Stimulated activated CD4-positive, alpha-beta T cell treated with anti-CD3 and anti-CD28 coated beads, Interleukin-2, amount 100 ng/mL, for 48 hours (primary cell): ENCODE measurements at regions not wholly inside any gene's neighbourhood (a gene's known extent, or its start where the extent isn't known, plus 50 kb on each side); places are given as distances from the start of the nearest gene placed in this dataset.

Source experiments
- DNase-seq, 2 donors: peaks; one replicate each; pipeline ENCODE4 v3.0.0-alpha.2; 2020

GRCh38 chr18:47593744-47594472 is 336.6 kb downstream of the SMAD2 start:
- DNase-seq, result no peak

- no peak for DNase-seq
Measured at GRCh38 chr18:47591429-47591828, 339.0 kb downstream of the SMAD2 start.

DNA sequence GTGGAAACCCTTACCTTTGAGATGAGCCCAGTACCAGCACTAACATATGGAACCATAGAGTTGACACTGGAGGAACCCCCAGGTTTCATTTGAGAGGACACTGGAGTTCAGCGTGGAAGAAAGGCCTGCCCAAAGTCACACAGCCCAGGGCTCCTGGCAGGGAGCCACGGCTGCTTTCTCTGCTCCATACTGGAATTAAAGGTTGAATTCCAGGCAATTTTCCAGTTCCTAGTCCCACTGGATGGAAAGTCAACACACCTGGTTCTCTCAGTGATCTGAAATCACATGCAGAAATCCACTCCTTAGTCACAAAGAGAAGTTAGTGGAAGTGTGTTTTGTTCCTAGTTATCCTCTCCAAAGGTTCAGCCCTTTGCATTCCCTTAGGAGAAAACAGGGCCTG is 336.1 kb upstream of the SKOR2 start:
- DNase-seq, result no peak

DNA sequence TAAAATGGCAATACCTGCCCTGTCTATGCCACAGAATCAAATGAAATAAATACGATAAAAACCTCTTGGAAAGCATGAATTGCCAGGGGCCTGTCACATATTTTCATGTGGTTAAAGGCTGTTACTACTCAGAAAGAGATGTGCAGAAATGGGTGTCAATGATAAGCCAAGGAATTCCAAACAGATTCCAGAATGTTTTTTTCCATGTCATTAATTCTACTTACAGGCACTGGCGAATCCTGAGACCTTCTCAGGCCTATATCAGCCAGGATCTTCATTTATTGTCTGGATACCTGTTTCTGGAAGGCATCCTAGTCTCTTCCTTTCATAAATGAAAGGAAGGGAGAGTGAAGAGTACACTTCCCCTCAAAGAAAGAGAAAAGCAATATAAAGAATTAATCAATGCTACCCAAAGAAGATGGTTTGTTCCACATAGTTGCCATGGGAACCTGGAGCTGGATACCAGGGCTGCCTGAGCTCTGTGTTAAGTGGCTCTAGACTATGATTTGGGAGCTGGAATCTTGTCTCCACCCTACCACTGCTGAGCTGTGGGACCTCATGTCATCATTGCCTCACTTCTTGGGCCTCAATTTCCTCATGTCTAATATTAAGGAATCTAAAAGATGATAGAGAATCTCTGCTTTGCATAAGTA is 335.1 kb upstream of the SKOR2 start:
- DNase-seq, result no peak

GRCh38 chr18:47585914-47586313 is 334.5 kb upstream of the SKOR2 start:
- DNase-seq, result no peak

GRCh38 chr18:47585136-47585535 is 333.7 kb upstream of the SKOR2 start:
- no peak for DNase-seq

DNA sequence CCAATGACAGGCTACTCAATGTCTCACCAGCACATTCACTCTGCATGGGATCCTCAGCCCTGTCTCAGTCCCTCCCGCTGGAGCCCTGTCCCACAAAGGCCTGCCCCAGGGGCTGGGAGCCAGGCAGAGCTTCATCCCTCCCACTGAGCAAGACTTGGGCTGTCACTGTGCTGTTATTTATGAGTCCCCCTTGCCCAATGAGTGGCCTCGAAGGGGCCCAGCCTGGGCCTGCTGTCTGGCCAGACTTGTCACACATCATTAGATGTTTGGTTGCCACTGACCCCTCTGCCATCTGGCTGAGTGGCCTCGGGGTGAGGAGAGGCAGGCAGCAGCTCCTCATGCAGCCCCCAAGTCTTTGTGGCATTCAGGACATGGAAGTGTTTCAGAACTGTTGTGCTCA is 330.6 kb upstream of the SKOR2 start:
- DNase-seq, result no peak

DNA sequence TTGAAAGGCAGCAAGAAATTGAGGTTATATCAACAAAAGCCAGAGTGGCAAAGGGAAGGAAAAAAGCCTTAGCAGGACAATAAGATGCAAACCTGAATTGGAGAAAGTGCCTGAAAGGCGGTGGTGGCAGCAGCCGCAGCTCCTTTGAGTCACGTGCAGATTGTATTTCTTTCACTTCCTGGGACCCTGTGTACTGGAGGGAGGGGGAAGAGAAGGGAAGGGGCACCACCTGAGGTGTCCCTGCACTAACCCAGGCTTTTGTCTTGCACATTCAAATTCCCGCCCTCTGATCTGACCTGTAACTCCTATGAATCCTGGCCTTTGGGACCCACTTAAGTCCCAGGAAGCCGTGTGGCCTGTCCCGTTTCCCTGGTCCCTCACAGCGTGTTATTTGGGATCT is 326.1 kb upstream of the SKOR2 start:
- DNase-seq, result no peak

DNA sequence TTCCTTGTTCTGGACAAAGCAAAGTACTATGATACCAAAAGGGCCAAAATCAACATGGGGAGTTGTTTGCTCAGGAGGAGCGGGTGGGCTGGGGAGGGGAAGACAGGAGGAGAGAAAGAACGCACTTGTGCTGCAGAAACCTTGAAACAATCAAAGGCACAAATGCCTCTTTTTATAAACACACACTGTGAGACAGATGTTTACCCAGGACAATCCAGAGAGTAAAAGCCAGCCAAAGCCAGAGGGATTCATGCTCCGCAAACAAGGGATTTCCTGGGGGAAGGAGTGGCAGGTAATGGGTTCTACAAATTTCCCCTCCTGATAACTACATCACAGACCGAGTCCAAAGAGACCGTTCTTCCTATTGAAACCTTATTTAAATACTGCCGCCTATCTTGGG is 323.5 kb upstream of the SKOR2 start:
- no peak for DNase-seq

DNA sequence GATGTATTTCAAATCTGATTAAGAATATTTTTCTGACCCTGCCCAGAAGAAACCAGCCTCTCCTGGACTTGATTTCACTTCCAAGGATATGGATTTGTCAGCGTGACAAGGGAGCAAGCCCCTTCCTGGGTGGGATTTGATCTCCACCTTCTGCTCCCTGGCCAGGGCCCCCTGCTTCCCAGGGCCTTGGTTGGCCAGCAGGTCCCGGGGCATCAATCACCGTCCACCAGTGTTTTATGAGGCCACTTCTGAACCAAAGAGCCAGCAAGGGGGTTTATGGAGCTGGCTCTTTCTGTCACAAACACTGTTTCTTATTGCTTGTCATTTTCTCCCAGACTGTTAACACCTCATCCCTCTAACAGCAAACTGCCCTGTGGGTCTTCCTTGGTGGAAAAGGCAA is 320.5 kb upstream of the SKOR2 start:
- DNase-seq, result no peak

DNA sequence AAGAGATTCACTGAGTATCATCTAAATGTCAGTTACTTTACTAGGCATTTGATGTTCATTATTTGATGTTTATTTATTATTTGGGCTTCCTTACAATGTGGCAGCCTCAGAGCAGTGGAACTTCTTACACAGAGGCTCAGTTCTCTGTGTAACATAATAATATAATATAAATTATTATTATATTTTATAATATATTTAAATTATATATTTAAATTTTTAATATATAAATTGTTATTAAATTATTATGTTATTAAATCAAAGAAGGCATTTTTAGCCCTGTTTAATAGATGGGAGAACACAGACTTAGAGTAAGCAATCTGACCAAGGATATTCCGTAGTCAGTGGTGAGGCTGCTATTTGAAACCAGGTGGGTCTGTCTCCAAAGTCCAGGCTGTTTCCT is 315.3 kb upstream of the SKOR2 start:
- DNase-seq, result no peak

- no peak for DNase-seq
Measured at GRCh38 chr18:47560723-47561715, 309.6 kb upstream of the SKOR2 start.

- no peak for DNase-seq
Measured at GRCh38 chr18:47558110-47558750, 306.8 kb upstream of the SKOR2 start.

DNA sequence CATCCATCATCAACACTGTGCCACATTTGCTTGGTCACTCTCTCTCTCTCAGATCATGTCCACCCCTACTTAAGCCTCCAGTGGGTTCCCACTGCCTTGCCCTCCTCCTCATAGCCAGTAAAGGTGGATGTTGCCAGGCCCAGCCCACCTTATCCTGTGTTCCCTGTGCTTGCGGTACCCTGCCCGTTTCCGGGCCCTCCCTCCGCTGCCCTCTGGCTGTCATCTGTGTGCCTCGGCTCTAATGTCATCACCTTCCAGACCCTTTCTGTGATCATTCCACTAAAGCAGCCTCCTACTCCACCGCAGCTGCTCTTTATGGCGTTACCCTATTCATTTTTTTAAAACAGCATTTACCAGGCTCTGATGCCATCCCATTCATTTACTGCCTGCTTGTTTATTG is 305.7 kb upstream of the SKOR2 start:
- DNase-seq, result no peak

DNA sequence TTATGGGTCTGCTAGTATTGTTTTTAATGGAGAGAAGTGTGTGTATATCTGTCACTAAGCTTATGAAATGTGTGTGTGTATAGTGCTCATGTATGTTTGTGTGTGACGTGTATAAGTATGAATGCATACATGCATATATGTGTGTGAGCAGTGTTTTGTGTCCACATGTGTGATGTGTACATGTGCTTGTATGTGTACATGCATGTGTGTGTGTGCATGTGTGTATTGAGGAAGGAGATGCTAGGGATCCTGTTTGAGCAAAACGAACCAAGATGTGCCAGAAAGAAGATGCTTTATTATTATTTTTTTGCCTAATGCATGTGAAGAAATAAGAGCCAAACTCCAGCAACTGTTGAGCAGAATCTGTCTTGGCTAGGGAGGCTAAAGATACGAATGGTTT is 301.3 kb upstream of the SKOR2 start:
- no peak for DNase-seq

DNA sequence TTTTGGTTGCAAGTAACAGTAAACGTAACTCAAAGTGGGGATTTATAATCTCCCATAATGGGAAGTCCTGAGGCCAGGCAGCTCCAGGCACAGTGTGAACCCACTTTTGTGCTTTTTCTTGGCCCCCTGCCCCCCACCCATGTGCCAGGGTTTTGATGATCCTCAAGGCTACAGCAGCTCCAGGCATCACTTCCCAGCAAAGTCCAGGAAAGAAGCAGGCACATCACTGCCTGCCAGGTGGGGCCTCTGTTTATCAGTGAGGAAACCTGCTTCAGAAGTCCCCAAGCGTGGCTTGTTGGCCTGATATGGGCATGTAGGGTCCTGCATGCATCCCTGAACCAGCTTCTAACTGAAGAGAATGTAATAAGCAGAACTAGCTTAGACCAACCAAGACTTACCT is 299.2 kb upstream of the SKOR2 start:
- DNase-seq, result no peak

DNA sequence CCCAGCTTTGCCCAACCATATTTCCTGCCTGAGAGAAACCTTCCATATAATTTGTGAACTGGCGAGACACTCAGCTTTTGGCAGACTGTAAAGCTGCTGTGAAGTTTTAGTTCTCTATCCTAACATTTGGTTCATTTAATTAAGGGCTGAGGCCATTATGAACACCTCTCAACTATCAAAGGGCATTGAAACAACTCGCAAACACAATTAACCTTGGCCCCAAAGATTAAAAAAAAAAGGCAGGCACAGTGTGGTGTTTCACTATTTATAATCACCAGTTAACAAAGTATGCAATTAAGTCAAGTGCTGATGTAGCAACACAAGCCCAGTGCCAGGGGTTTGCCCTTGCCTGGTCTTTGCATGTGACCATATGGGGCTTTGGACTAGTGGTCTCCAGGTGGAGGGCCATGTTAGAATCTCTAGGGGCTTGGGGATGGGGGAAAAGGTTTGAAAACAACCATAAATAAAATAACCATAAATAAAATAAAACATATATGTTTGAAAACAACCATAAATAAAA is 297.6 kb upstream of the SKOR2 start:
- DNase-seq, result no peak

DNA sequence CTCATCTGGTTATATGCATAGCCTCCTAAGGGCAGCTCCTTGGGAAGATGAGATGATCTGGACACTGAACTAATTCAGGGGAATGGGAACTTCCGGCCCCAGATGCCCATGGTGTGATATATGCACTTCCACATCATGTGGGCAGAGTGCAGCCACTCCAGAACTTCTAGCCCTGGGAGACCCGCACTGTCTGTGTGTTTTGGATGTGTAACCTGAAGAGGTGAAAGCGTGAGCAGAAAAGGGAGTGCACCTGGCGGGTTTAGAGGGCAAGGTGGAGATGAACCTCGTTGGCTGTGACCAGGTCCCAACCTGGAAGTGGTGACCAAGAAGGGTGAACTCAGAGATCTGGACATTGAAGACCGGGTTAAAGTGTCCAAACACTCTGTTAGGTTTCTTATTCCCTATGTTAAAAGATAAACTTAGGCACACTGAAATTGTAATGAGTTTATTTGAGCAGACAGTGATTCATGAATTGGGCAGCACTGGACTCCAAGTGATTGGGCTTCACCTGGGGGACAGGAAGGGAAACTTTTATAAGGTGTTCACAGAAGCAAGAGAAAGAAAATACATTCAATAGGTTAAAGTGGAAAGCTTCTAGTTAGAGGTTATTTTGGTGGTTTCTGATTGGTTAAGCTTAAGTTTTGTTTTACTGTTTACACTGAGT is 296.2 kb upstream of the SKOR2 start:
- no peak for DNase-seq

DNA sequence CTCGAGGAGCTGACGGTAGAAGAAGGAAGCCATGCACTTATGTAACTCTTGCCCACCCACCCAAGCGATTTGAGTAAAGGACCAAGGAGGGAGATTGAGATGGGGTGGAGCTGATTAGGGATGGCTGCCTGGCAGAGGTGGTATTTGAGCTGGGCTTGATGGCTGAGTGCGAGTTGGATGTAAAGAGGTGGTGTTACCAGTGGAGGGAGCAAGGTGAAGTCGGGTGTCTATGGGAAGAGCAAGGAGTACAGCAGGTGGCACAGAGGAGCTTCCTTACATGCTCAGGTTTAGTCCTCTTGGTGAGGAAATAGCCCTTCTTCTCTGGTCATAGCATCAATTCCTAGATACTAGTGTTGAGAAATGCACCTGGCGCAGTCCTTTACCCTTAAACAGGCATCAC is 294.2 kb upstream of the SKOR2 start:
- no peak for DNase-seq

- DNase-seq, result no peak
Measured at GRCh38 chr18:47543080-47543479, 291.6 kb upstream of the SKOR2 start.

DNA sequence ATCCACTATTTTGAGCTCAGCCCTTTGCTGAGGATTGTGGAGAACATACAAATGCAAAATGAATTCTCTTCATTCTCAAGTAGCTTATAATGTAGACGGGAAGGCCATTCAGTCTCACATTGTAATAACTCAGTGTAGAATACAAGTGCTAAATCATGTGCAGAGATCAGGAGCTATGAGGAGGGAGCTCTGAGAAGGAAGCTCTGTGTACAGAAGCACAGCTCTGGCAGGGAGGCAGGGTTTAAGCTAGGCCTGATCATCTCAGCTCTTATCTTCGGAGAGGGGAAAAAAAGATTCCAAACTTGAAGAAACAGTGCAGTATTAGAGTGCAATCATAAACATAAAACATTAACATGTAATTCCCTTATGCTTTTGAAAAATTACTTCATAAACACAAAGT is 291.1 kb upstream of the SKOR2 start:
- no peak for DNase-seq

DNA sequence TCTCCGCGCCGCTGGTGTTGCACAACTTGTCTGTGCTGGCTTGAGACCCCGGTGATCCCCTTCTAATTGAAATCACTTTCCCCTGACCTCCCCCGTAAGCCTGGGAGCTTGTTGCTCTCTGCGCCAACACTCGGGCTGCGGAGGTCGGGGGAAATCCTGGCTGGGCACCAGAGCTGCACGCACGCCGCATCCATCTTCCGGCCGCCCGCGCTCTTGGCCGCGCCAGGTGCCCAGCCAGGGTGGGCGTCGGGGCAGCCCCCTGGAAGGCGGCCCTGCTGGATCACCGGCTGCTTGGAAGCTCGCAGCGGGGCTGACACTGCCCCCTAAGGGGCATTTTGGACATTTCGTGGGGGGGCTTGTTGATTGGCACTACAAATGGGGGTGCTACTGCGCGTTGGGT is 280.3 kb upstream of the SKOR2 start:
- DNase-seq, result no peak
